H9 (cell line): ENCODE measurements at regions not wholly inside any gene's neighbourhood (a gene's known extent, or its start where the extent isn't known, plus 50 kb on each side); places are given as distances from the start of the nearest gene placed in this dataset.

Source experiments
- DNase-seq: peaks from one replicate; pipeline ENCODE4 v3.0.0-alpha.2; 2017
- H2AFZ ChIP-seq: one replicate; pipeline ENCODE4 v1.6.1; 2013; ENCODE audit warnings: mild to moderate bottlenecking, low read length, control low read depth, moderate library complexity
- H2AK5ac ChIP-seq: 2 replicates; pipeline ENCODE4 v1.6.1; 2013; ENCODE audit warnings: low read length, control low read depth, mixed read lengths; ENCODE audit not compliant: insufficient read length
- H2BK120ac ChIP-seq: one replicate; pipeline ENCODE4 v1.6.1; 2013; ENCODE audit warnings: low read depth, mild to moderate bottlenecking, low read length, control low read depth, inconsistent platforms; ENCODE audit not compliant: poor library complexity, severe bottlenecking
- H2BK12ac ChIP-seq: 2 replicates; pipeline ENCODE4 v1.6.1; 2013; ENCODE audit warnings: low read length, control low read depth, mixed read lengths, low read depth; ENCODE audit not compliant: insufficient read length
- H2BK15ac ChIP-seq: 2 replicates; pipeline ENCODE4 v1.6.1; 2013; ENCODE audit warnings: low read depth, low read length, control low read depth
- H2BK20ac ChIP-seq: one replicate; pipeline ENCODE4 v1.6.1; 2013; ENCODE audit warnings: low read depth, mild to moderate bottlenecking, low read length, control low read depth, inconsistent platforms; ENCODE audit not compliant: poor library complexity, severe bottlenecking
- H2BK5ac ChIP-seq: 2 replicates; pipeline ENCODE4 v1.6.1; 2013; ENCODE audit warnings: low read length, control low read depth, mixed read lengths; ENCODE audit not compliant: insufficient read length
- H3K14ac ChIP-seq: 2 replicates; pipeline ENCODE4 v1.6.1; 2013; ENCODE audit warnings: low read length, control low read depth; ENCODE audit not compliant: insufficient read depth
- H3K18ac ChIP-seq: 2 replicates; pipeline ENCODE4 v1.6.1; 2013; ENCODE audit warnings: low read depth, mild to moderate bottlenecking, mixed read lengths, low read length, control low read depth; ENCODE audit not compliant: insufficient read length
- H3K23ac ChIP-seq: 2 replicates; pipeline ENCODE4 v1.6.1; 2013; ENCODE audit warnings: low read length, control low read depth, mixed read lengths, low read depth; ENCODE audit not compliant: insufficient read length
- H3K23me2 ChIP-seq: 2 replicates; pipeline ENCODE4 v1.6.1; 2013; ENCODE audit warnings: low read depth, mild to moderate bottlenecking, mixed read lengths, low read length, control low read depth; ENCODE audit not compliant: insufficient read length, poor library complexity, severe bottlenecking
- H3K27ac ChIP-seq: 2 replicates; pipeline ENCODE4 v1.5.1; 2013; ENCODE audit warnings: low read length, control low read depth, mixed read lengths, low read depth; ENCODE audit not compliant: insufficient read length
- H3K27me3 ChIP-seq: 2 replicates; pipeline ENCODE4 v1.6.1; 2013; ENCODE audit warnings: low read length, control low read depth, inconsistent platforms; ENCODE audit not compliant: insufficient read depth
- H3K4ac ChIP-seq: 2 replicates; pipeline ENCODE4 v1.6.1; 2013; ENCODE audit warnings: low read depth, mild to moderate bottlenecking, control low read depth, inconsistent platforms, low read length, moderate library complexity
- H3K4me1 ChIP-seq: 2 replicates; pipeline ENCODE4 v1.6.1; 2013; ENCODE audit warnings: low read length, control low read depth, inconsistent platforms; ENCODE audit not compliant: insufficient read depth
- H3K4me2 ChIP-seq: 2 replicates; pipeline ENCODE4 v1.6.1; 2013; ENCODE audit warnings: low read length, control low read depth, mixed read lengths; ENCODE audit not compliant: insufficient read length, insufficient read depth
- H3K56ac ChIP-seq: 2 replicates; pipeline ENCODE4 v1.6.1; 2013; ENCODE audit warnings: low read depth, mild to moderate bottlenecking, mixed read lengths, low read length, control low read depth; ENCODE audit not compliant: insufficient read length
- H3K79me1 ChIP-seq: 2 replicates; pipeline ENCODE4 v1.6.1; 2013; ENCODE audit warnings: low read depth, mild to moderate bottlenecking, moderate library complexity, low read length, control low read depth, inconsistent platforms; ENCODE audit not compliant: insufficient read depth, poor library complexity, severe bottlenecking
- H3K79me2 ChIP-seq: 2 replicates; pipeline ENCODE4 v1.6.1; 2013; ENCODE audit warnings: low read length, control low read depth, inconsistent platforms; ENCODE audit not compliant: insufficient read depth
- H3K9ac ChIP-seq: 2 replicates; pipeline ENCODE4 v1.6.1; 2013; ENCODE audit warnings: low read length, control low read depth, mixed read lengths; ENCODE audit not compliant: insufficient read length; ENCODE audit errors: extremely low read depth
- H3K9me3 ChIP-seq: one replicate; pipeline ENCODE4 v1.6.1; 2013; ENCODE audit warnings: low read depth, low read length, inconsistent platforms; ENCODE audit not compliant: control insufficient read depth
- H3T11ph ChIP-seq: one replicate; pipeline ENCODE4 v1.6.1; 2013; ENCODE audit warnings: mild to moderate bottlenecking, low read length, control low read depth, inconsistent platforms
- H4K20me1 ChIP-seq: one replicate; pipeline ENCODE4 v1.6.1; 2013; ENCODE audit not compliant: control insufficient read depth, insufficient read length, insufficient read depth
- H4K5ac ChIP-seq: 2 replicates; pipeline ENCODE4 v1.6.1; 2013; ENCODE audit warnings: low read depth, mild to moderate bottlenecking, mixed read lengths, low read length, control low read depth; ENCODE audit not compliant: insufficient read length
- H4K8ac ChIP-seq: replicated peaks from 2 replicates; pipeline ENCODE4 v1.6.1; 2013; ENCODE audit warnings: low read length, control low read depth, mixed read lengths, low read depth; ENCODE audit not compliant: insufficient read length
- H4K91ac ChIP-seq: 2 replicates; pipeline ENCODE4 v1.6.1; 2013; ENCODE audit warnings: low read depth, mild to moderate bottlenecking, moderate library complexity, mixed read lengths, low read length, control low read depth; ENCODE audit not compliant: insufficient read length
- H3K27ac Mint-ChIP-seq, 3 experiments: 2 replicates in 2 of 3; 3 replicates in 1 of 3; pipeline ENCODE4 v1.8.0; 2020 to 2021; ENCODE audit warnings: mixed read lengths in 3 of 3, mild to moderate bottlenecking in 1 of 3, moderate library complexity in 1 of 3
- H3K27me3 Mint-ChIP-seq: 2 replicates; pipeline ENCODE4 v1.8.0; 2021; ENCODE audit warnings: low read depth, mild to moderate bottlenecking, moderate library complexity, mixed read lengths
- H3K36me3 Mint-ChIP-seq, 3 experiments: 2 replicates in 2 of 3; 3 replicates in 1 of 3; pipeline ENCODE4 v1.8.0; 2020 to 2021; ENCODE audit warnings: low read depth in 3 of 3, mixed read lengths in 3 of 3; ENCODE audit not compliant: insufficient read depth in 1 of 3
- H3K4me1 Mint-ChIP-seq, 2 experiments: 2 replicates each; pipeline ENCODE4 v1.8.0; 2020; ENCODE audit warnings: mixed read lengths in 2 of 2
- H3K4me3 Mint-ChIP-seq, 2 experiments: 2 replicates in 1 of 2; 3 replicates in 1 of 2; pipeline ENCODE4 v1.8.0; 2020 to 2021; ENCODE audit warnings: mild to moderate bottlenecking in 2 of 2, mixed read lengths in 2 of 2, moderate library complexity in 1 of 2
- H3K9me3 Mint-ChIP-seq, 2 experiments: 2 replicates in 1 of 2; 3 replicates in 1 of 2; pipeline ENCODE4 v1.8.0; 2020; ENCODE audit warnings: mild to moderate bottlenecking in 2 of 2, mixed read lengths in 2 of 2, moderate library complexity in 1 of 2
- WGBS: extraction: QIAGEN DNeasy Blood & Tissue Kit; methylation state at CpG from one replicate; pipeline ENCODE4 v1.1.7; 2013; ENCODE audit warnings: missing lambda C conversion rate, low lambda C conversion rate, mixed read lengths; ENCODE audit not compliant: insufficient read length; ENCODE audit errors: extremely low coverage; 5-methylcytosine and 5-hydroxymethylcytosine counted together
- TF ChIP-seq, protein P1 (sequence below): fragments of 200-600 bp; sonication (generic); conservative IDR thresholded peaks from 3 replicates; pipeline ENCODE4 v1.8.0; 2021; ENCODE audit warnings: antibody characterized with exemption, mild to moderate bottlenecking

DNA sequence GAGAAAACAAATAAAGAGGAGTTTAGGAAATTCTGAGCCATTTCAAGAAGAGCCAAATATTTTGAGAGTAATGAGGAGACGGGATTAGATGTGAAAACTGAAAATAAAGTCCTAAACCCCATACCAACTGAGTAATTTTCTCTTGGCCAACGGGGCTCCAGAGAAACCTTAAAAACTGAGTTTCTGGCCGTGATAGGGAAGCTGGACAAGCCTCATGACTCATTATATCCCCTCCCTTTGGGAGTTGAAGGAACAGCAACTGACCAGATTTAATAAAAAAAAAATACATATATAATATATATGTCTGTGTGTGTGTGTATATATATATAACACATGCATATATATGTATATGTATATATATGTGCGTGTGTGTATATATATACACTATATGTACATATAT lies 119.6 kb downstream of the PRDM9 start:
- Histone ChIP-seq H2BK5ac (no peak overlapping the region), H3K14ac (no peak overlapping the region), H3K9ac (no peak overlapping the region), H3K79me2 (no peaks in the 10 kb centered on the region), H3T11ph (no peak overlapping the region), H2BK12ac (no peak overlapping the region), H2AK5ac (no peak overlapping the region), H2BK120ac (no peak overlapping the region), H3K23me2 (no peaks in the 10 kb centered on the region), H3K27me3 (no peaks in the 10 kb centered on the region), H3K23ac (no peak overlapping the region), H3K4ac (no peak overlapping the region), H3K56ac (no peak overlapping the region), H3K18ac (no peak overlapping the region), H3K27ac (no peak overlapping the region), H2AFZ (no peak overlapping the region), H3K9me3 (no peaks in the 10 kb centered on the region), H4K5ac (no peak overlapping the region), H4K91ac (no peak overlapping the region), H2BK20ac (no peak overlapping the region), H3K4me2 (no peak overlapping the region), H3K4me1 (no peaks in the 10 kb centered on the region), H2BK15ac (no peak overlapping the region), H4K8ac (no peak overlapping the region), H4K20me1 (no peaks in the 10 kb centered on the region), H3K79me1 (no peaks in the 10 kb centered on the region)
- H3K4me3 Mint-ChIP-seq: no peak overlapping the region
- no CpG with 5 or more reads among the region's 4 CpGs for WGBS
- no peaks in the 10 kb centered on the region for H3K36me3 Mint-ChIP-seq
- H3K9me3 Mint-ChIP-seq: no peaks in the 10 kb centered on the region
- H3K27me3 Mint-ChIP-seq: no peaks in the 10 kb centered on the region
- TF ChIP-seq, protein P1, sequence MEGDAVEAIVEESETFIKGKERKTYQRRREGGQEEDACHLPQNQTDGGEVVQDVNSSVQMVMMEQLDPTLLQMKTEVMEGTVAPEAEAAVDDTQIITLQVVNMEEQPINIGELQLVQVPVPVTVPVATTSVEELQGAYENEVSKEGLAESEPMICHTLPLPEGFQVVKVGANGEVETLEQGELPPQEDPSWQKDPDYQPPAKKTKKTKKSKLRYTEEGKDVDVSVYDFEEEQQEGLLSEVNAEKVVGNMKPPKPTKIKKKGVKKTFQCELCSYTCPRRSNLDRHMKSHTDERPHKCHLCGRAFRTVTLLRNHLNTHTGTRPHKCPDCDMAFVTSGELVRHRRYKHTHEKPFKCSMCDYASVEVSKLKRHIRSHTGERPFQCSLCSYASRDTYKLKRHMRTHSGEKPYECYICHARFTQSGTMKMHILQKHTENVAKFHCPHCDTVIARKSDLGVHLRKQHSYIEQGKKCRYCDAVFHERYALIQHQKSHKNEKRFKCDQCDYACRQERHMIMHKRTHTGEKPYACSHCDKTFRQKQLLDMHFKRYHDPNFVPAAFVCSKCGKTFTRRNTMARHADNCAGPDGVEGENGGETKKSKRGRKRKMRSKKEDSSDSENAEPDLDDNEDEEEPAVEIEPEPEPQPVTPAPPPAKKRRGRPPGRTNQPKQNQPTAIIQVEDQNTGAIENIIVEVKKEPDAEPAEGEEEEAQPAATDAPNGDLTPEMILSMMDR: no peak
- no peak overlapping the region for H3K27ac Mint-ChIP-seq
- DNase-seq: no peak
- no peaks in the 10 kb centered on the region for H3K4me1 Mint-ChIP-seq
